ENCODE measurements at regions not wholly inside any gene's neighbourhood (a gene's known extent, or its start where the extent isn't known, plus 50 kb on each side); places are given as distances from the start of the nearest gene placed in this dataset.

DNA sequence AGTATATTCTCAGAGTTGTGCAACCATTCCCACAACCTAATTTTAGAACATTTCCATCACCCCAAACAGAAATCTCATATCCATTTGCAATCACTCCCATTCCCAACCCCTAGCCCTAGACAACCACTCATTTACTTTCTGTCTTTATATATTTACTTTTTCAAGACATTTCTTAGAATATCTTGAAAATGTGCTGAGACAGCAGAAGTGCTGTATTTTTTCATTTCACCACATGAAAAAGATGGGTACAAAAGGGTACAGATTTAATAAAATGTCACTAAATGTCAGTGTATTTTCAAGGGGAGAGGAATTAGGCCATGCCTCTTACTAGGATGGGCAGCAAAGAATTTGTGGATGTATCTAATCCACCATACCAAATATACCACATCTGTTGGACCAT is 51.6 kb upstream of the CCDC6 start:
- intact Hi-C loops (cut with DNase I), result no loop called here
- Histone ChIP-seq H3K9me3 (no peaks in the 10 kb centered on the region), H3K36me3 (no peaks in the 10 kb centered on the region), H3K4me3 (no peak overlapping the region), H3K27ac (no peak overlapping the region), H3K4me1 (no peaks in the 10 kb centered on the region), H3K27me3 (no peaks in the 10 kb centered on the region), H3K9ac (ENCODE audit: low read depth in 2 of 2, low read length in 2 of 2) (no peak overlapping the region)
- TF ChIP-seq, protein P1, sequence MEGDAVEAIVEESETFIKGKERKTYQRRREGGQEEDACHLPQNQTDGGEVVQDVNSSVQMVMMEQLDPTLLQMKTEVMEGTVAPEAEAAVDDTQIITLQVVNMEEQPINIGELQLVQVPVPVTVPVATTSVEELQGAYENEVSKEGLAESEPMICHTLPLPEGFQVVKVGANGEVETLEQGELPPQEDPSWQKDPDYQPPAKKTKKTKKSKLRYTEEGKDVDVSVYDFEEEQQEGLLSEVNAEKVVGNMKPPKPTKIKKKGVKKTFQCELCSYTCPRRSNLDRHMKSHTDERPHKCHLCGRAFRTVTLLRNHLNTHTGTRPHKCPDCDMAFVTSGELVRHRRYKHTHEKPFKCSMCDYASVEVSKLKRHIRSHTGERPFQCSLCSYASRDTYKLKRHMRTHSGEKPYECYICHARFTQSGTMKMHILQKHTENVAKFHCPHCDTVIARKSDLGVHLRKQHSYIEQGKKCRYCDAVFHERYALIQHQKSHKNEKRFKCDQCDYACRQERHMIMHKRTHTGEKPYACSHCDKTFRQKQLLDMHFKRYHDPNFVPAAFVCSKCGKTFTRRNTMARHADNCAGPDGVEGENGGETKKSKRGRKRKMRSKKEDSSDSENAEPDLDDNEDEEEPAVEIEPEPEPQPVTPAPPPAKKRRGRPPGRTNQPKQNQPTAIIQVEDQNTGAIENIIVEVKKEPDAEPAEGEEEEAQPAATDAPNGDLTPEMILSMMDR (IDR thresholded peaks at IDR 0.05), result no peak
- DNase-seq, result no peak

Data from colonic mucosa (tissue), 4 donors.